ENCODE measurements at regions not wholly inside any gene's neighbourhood (a gene's known extent, or its start where the extent isn't known, plus 50 kb on each side); places are given as distances from the start of the nearest gene placed in this dataset.
A peak's percentile ranks its signal among the peaks of the same experiment; 100 is the strongest.

DNA sequence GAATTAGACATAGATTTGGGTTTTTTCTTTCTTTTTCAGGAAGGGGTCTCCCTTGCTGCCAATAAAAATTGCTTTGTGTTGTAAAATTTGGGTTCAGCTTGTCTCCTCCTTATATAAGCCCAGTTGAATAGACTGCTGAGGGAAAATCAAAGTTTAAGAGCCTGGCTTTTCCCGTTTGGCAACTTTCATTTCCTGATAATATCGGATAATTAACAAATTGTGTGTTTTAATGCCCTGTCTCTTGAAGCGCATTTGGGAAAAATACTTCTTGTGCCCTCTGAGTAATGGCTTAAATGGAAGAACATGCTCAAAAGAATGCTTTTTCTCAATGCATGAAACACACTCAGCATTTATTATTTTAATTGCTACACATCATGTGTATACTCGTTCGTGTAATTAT lies 198.0 kb upstream of the DCN start:
- TF ChIP-seq EZH2 (IDR thresholded peaks at IDR 0.05; ENCODE audit: borderline replicate concordance, low read depth, low read length, poor library complexity, severe bottlenecking), result no peak
- TF ChIP-seq, protein P1, sequence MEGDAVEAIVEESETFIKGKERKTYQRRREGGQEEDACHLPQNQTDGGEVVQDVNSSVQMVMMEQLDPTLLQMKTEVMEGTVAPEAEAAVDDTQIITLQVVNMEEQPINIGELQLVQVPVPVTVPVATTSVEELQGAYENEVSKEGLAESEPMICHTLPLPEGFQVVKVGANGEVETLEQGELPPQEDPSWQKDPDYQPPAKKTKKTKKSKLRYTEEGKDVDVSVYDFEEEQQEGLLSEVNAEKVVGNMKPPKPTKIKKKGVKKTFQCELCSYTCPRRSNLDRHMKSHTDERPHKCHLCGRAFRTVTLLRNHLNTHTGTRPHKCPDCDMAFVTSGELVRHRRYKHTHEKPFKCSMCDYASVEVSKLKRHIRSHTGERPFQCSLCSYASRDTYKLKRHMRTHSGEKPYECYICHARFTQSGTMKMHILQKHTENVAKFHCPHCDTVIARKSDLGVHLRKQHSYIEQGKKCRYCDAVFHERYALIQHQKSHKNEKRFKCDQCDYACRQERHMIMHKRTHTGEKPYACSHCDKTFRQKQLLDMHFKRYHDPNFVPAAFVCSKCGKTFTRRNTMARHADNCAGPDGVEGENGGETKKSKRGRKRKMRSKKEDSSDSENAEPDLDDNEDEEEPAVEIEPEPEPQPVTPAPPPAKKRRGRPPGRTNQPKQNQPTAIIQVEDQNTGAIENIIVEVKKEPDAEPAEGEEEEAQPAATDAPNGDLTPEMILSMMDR (conservative IDR thresholded peaks at IDR 0.05; ENCODE audit: low read depth, low read length), result no peak
- no TSS peak for BruUV-seq (replicated peaks)
- intact Hi-C loops (cut with micrococcal nuclease; ENCODE audit: unreplicated experiment), result loop anchor here (1.0 to 10.0 kb wide), 4 partner anchors 197 to 1270 kb away; no protein-coding TSS in a partner anchor
- DNase-seq (ENCODE audit: low spot score), result peak; percentile 51
- Histone ChIP-seq H3K9me3 (ENCODE audit: low read depth, low read length, poor library complexity, severe bottlenecking) (no peaks in the 10 kb centered on the region), H3K27ac (ENCODE audit: low read depth, low read length, poor library complexity, severe bottlenecking) (no peak overlapping the region), H3K27me3 (replicated peaks; ENCODE audit: insufficient read depth, low read depth, low read length, poor library complexity) (peaks cover 4% of the 10 kb centered on the region), H3K4me1 (ENCODE audit: insufficient read depth, low read length, poor library complexity, severe bottlenecking) (peaks cover 19% of the 10 kb centered on the region), H3K36me3 (ENCODE audit: insufficient read depth, low read length, poor library complexity, severe bottlenecking) (no peaks in the 10 kb centered on the region), H3K4me3 (ENCODE audit: low read depth, low read length, poor library complexity, severe bottlenecking) (peak overlapping the region; percentile 37)
- POLR2A ChIA-PET (ENCODE audit: low non-redundant PET), result no interaction called here
- CTCF ChIA-PET, result no interaction called here

DNA sequence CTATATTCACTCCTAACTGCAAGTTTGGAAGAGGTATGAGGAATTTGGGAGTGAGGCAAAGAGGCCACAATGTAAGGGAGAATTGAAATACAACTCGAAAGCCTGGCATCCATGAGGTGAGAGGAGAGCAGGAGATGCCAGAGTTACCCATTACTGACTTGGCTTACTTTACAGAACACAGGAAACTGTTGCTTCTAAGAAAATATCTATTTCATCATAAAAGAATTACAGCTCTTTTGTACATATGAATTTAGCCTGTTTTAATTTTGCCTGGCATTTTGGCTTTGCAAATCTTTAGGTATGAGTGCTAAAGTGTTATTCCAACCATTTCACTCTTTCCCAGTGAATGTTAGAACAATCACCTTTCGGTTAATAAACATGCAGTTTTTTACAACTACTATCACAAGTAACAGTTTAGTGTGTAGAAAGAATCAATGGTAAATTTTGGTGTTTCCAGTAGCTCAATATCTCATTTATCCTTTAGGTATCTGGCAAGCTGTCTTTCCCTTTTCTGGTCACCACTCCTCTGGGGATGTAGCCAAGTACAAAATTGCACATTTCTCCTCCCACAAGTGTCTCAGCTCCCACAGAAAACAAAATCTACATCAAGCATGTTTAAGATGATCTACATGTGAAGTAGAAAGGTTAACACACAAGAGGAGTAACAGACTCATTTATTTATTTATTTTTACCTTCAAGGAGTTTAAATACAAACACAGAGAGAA lies 196.6 kb upstream of the DCN start:
- intact Hi-C loops (cut with micrococcal nuclease; ENCODE audit: unreplicated experiment), result no loop called here
- CTCF ChIA-PET, result no interaction called here
- BruUV-seq (replicated peaks), result no TSS peak
- Histone ChIP-seq H3K9me3 (ENCODE audit: low read depth, low read length, poor library complexity, severe bottlenecking) (no peaks in the 10 kb centered on the region), H3K4me3 (ENCODE audit: low read depth, low read length, poor library complexity, severe bottlenecking) (no peak overlapping the region), H3K36me3 (ENCODE audit: insufficient read depth, low read length, poor library complexity, severe bottlenecking) (no peaks in the 10 kb centered on the region), H3K4me1 (ENCODE audit: insufficient read depth, low read length, poor library complexity, severe bottlenecking) (peaks cover 19% of the 10 kb centered on the region), H3K27ac (ENCODE audit: low read depth, low read length, poor library complexity, severe bottlenecking) (no peak overlapping the region), H3K27me3 (replicated peaks; ENCODE audit: insufficient read depth, low read depth, low read length, poor library complexity) (peaks cover 4% of the 10 kb centered on the region)
- POLR2A ChIA-PET (ENCODE audit: low non-redundant PET), result interaction anchor here (0.7 kb wide), 1 partner anchor 1387 kb away, joined by 3 read pairs; no protein-coding TSS in a partner anchor
- no peak for DNase-seq (ENCODE audit: low spot score)
- TF ChIP-seq, protein P1 (conservative IDR thresholded peaks at IDR 0.05; ENCODE audit: low read depth, low read length), result no peak
- TF ChIP-seq EZH2 (IDR thresholded peaks at IDR 0.05; ENCODE audit: borderline replicate concordance, low read depth, low read length, poor library complexity, severe bottlenecking), result no peak

DNA sequence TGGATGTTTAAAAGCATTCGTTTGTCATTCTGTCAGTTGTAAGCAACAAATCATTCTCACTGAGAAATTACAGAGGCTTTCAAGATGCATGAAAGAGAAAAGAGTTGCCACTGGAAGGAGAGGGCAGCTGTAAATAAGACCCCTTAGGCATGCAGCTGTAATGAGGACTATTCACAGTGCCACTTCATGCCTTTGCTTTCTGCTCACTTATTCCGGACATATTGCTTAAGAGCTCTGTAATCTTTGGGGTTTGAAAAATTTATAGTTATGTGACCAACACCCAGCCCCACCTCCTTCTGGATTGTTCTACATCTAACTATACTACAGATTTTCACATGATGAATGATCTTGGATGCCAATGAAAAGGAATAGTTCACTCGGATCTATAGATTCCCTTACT lies 194.8 kb upstream of the DCN start:
- no peak for TF ChIP-seq EZH2 (IDR thresholded peaks at IDR 0.05; ENCODE audit: borderline replicate concordance, low read depth, low read length, poor library complexity, severe bottlenecking)
- TF ChIP-seq, protein P1 (conservative IDR thresholded peaks at IDR 0.05; ENCODE audit: low read depth, low read length), result no peak
- intact Hi-C loops (cut with micrococcal nuclease; ENCODE audit: unreplicated experiment), result no loop called here
- no peak overlapping the region for H3K4me3 ChIP-seq (ENCODE audit: low read depth, low read length, poor library complexity, severe bottlenecking)
- no peak overlapping the region for H3K27ac ChIP-seq (ENCODE audit: low read depth, low read length, poor library complexity, severe bottlenecking)
- peaks cover 4% of the 10 kb centered on the region for H3K27me3 ChIP-seq (replicated peaks; ENCODE audit: insufficient read depth, low read depth, low read length, poor library complexity)
- H3K36me3 ChIP-seq (ENCODE audit: insufficient read depth, low read length, poor library complexity, severe bottlenecking), result no peaks in the 10 kb centered on the region
- peaks cover 19% of the 10 kb centered on the region for H3K4me1 ChIP-seq (ENCODE audit: insufficient read depth, low read length, poor library complexity, severe bottlenecking)
- ChIA-PET CTCF (no interaction called here), POLR2A (ENCODE audit: low non-redundant PET) (no interaction called here)
- no TSS peak for BruUV-seq (replicated peaks)
- no peak for DNase-seq (ENCODE audit: low spot score)
- no peaks in the 10 kb centered on the region for H3K9me3 ChIP-seq (ENCODE audit: low read depth, low read length, poor library complexity, severe bottlenecking)

All from A673 (cell line).